Activated B cell treated with CpG ODN at 0.5 μM for 24 hours (primary cell): ENCODE measurements at regions not wholly inside any gene's neighbourhood (a gene's known extent, or its start where the extent isn't known, plus 50 kb on each side); places are given as distances from the start of the nearest gene placed in this dataset.

Experiments
- ATAC-seq: fragments of 200-7000 bp; cut with Tn5 transposase; one replicate; pipeline ENCODE4 v1.10.0; 2021; ENCODE audit warnings: low read depth, mild to moderate bottlenecking, moderate library complexity
- CTCF ChIA-PET: fragments of 350-600 bp; sonication (Branson Sonifier 250); formaldehyde crosslinking; loops from one replicate; lab custom pipeline; 2021; ENCODE audit warnings: antibody characterized with exemption; lab: Charles Lee
- POLR2A ChIA-PET: fragments of 350-600 bp; sonication (Branson Sonifier 250); formaldehyde crosslinking; loops from one replicate; lab custom pipeline; 2021; ENCODE audit warnings: antibody characterized with exemption; lab: Charles Lee
- DNase-seq: peaks from one replicate; pipeline ENCODE4 v3.0.0; 2022
- H3K27ac Mint-ChIP-seq: one replicate; pipeline ENCODE4 v1.8.0; 2020; ENCODE audit warnings: mixed read lengths
- H3K27me3 Mint-ChIP-seq: one replicate; pipeline ENCODE4 v1.8.0; 2021; ENCODE audit warnings: mixed read lengths
- H3K36me3 Mint-ChIP-seq: one replicate; pipeline ENCODE4 v1.8.0; 2021; ENCODE audit warnings: low read depth, mixed read lengths
- H3K4me1 Mint-ChIP-seq: one replicate; pipeline ENCODE4 v1.8.0; 2021; ENCODE audit warnings: mixed read lengths
- H3K4me3 Mint-ChIP-seq: one replicate; pipeline ENCODE4 v1.8.0; 2020; ENCODE audit warnings: mild to moderate bottlenecking, mixed read lengths
- H3K9me3 Mint-ChIP-seq: one replicate; pipeline ENCODE4 v1.8.0; 2020; ENCODE audit warnings: mixed read lengths
- CTCF ChIP-seq: fragments of 200-600 bp; IDR thresholded peaks from one replicate; pipeline ENCODE4 v1.8.0; 2022; ENCODE audit warnings: antibody characterized with exemption, mild to moderate bottlenecking
- intact Hi-C: fragments of 100-400 bp; cut with micrococcal nuclease; formaldehyde crosslinking; loops from one replicate; pipeline ENCODE4 v1.15.1; 2024

DNA sequence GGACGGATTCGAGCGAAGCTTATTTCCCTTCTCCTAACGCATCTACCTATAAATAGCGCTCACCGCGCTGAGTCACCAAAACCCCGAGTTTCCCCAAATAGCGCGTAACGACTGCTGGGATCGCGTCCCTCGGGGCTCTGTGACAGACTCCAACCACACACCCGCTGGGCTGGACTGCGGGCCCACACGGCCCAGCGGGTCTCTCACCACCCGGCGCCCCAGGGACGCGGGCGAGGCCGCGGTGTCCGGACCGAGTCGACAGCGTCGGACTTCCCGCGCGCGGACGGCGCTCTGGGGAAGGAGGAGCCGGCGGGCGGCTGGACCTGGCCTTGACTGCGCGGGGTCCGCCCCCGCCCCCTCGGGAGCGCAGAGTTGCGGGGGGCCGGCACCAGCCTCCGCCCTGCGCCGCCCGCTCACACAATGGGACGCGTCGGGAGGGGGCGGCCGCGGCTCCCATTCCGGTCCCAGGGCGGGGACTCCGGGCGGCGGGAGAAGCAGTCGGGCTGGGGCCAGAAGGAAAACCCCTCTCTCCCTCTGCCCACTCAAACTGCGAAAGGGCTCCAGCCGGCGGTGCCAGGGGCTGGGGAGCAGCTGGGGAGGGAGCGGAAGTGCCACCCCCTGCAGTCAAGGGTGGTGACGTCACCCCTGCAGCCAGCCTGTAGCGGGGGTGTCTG, 108.8 kb downstream of the KCNRG start:
- DNase-seq (peak; percentile 86), ATAC-seq (peak; percentile 59)
- H3K36me3 Mint-ChIP-seq, result peaks cover 33% of the 10 kb centered on the region
- H3K27ac Mint-ChIP-seq, result peak overlapping the region; percentile 95
- no peaks in the 10 kb centered on the region for H3K9me3 Mint-ChIP-seq
- ChIA-PET CTCF (interaction anchor here (0.8 to 4.3 kb wide), 11 partner anchors 16 to 787 kb away, joined by 3 to 41 read pairs (median 6); partner anchors contain the start of gene TRIM13), POLR2A (interaction anchor here (0.5 to 16.0 kb wide), 67 partner anchors 9 to 804 kb away, joined by 3 to 1044 read pairs (median 10); partner anchors contain the start of genes KPNA3, RNASEH2B, SPRYD7 and TRIM13)
- H3K4me1 Mint-ChIP-seq, result peaks cover 64% of the 10 kb centered on the region
- TF ChIP-seq CTCF, result no peak
- intact Hi-C loops, result loop anchor here (1.0 to 10.0 kb wide), 11 partner anchors 7 to 682 kb away; partner anchors contain the start of genes CAB39L, KPNA3, SETDB2 and SPRYD7
- H3K27me3 Mint-ChIP-seq, result peaks cover 2% of the 10 kb centered on the region
- H3K4me3 Mint-ChIP-seq, result peak overlapping the region; percentile 87

DNA sequence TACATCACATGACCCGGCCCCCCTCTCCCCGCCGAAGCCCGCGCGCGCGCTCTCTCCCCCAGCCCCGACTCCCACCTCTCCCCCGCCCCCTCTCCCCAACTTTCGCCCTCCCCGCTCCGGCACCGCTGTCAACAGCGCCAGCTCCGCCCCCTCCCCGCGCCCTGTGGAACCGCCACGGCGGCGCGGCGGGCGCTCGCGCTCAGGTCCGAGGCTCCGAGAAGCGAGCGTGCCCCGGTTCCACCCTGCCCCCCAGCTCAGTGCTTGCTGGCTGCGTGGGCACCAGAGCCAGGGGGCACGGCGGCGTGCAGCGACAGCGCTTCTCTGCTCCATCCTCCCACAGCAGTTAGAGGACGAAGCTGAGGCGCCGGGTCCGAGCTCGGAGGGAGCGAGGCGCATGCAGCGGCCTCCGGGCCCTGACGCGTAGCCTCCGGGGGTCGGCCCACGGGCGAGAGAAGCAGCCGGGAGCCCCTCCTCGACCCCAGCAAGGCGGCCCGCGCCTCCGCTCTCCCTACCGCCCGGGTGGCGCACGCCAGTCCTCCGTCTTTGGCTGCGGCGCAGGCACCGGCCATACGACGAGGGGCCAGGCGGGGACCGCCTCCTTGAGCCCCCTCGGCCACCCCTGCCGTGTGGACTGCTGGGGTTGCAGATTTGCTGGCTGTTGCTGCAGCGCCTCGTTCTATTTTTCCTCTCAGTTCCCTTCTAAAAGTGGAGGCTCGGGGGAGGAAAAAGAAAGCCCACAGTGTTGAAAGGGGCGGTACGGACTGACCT, 109.5 kb downstream of the KCNRG start:
- Mint-ChIP-seq H3K9me3 (no peaks in the 10 kb centered on the region), H3K36me3 (peaks cover 30% of the 10 kb centered on the region), H3K27me3 (peaks cover 2% of the 10 kb centered on the region), H3K27ac (peak overlapping the region; percentile 87), H3K4me3 (peak overlapping the region; percentile 87), H3K4me1 (peaks cover 67% of the 10 kb centered on the region)
- no peak for DNase-seq
- TF ChIP-seq CTCF, result no peak
- ChIA-PET POLR2A (interaction anchor here (0.5 to 16.0 kb wide), 73 partner anchors 9 to 804 kb away, joined by 3 to 1044 read pairs (median 8); partner anchors contain the start of genes KPNA3, RNASEH2B, SPRYD7 and TRIM13), CTCF (interaction anchor here (0.8 to 4.3 kb wide), 11 partner anchors 33 to 789 kb away, joined by 3 to 41 read pairs (median 4); partner anchors contain the start of gene TRIM13)
- peak; percentile 8 for ATAC-seq
- intact Hi-C loops, result loop anchor here (1.0 to 10.0 kb wide), 13 partner anchors 42 to 682 kb away; partner anchors contain the start of genes CAB39L, KPNA3, SETDB2 and SPRYD7

DNA sequence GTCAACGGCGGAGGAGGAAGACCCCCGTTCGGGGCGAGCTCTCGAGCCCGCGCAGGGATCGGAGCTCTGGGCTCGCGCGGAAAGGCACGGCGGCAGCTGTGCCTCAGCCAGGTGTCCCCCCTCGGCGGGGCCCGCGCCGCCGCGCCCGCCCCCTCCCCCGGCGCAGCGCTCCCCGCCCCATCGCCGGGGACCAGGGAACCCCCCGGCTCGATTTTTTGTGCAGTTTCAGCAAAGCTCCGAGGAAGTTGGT, 110.0 kb downstream of the KCNRG start:
- H3K9me3 Mint-ChIP-seq, result no peaks in the 10 kb centered on the region
- H3K4me1 Mint-ChIP-seq, result peaks cover 69% of the 10 kb centered on the region
- peak; percentile 73 for DNase-seq

DNA sequence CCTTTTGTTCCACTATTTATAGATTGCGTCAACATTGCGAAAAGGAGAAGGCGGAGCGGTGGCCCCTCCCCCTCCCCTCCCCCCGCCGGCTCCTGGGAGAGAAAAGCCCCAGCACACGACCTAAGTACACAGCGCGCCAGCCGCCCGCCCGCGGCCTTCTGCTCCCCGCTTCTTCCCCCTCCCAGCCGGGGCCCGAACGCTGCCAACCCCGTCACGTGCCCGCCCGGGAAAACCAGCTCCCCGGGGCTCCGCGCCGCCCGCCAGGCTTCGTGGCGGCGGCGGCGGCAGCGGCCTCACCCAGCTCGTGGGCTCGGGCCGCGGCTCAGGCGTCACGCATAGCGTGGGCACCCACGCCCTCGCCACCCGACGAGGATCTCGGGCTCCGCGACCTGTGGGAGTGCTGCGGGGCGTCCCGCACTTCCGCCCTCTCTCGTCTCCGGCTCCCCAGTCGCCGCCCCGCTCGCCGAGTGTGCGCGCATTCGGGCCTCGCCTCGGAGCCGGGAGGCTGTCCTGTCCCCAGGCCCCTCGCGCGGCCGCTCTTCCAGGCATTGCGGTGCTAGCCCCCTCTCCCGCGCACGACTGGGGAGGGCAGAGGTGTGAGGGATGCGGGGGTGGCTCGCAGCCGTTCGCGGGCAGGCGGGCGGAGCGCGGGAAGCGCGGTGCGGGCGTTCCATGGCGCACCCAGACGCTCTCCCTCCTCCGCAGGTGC, 110.5 kb downstream of the KCNRG start:
- Mint-ChIP-seq H3K27me3 (peaks cover 2% of the 10 kb centered on the region), H3K9me3 (no peaks in the 10 kb centered on the region), H3K4me1 (peaks cover 68% of the 10 kb centered on the region), H3K4me3 (peak overlapping the region; percentile 87), H3K36me3 (peaks cover 26% of the 10 kb centered on the region), H3K27ac (peak overlapping the region; percentile 96)
- intact Hi-C loops, result loop anchor here (1.0 to 10.0 kb wide), 7 partner anchors 112 to 787 kb away; partner anchors contain the start of gene KPNA3
- ChIA-PET CTCF (interaction anchor here (1.2 to 4.3 kb wide), 11 partner anchors 40 to 788 kb away, joined by 3 to 41 read pairs (median 12); partner anchors contain the start of gene TRIM13), POLR2A (interaction anchor here (0.6 to 16.0 kb wide), 62 partner anchors 8 to 1327 kb away, joined by 3 to 1044 read pairs (median 12); partner anchors contain the start of genes INTS6, KPNA3, RNASEH2B and SPRYD7)
- DNase-seq (peak; percentile 73), ATAC-seq (peak; percentile 32)
- no peak for TF ChIP-seq CTCF

More for the DNA sequence above, 110.0 kb downstream of the KCNRG start:
- ChIA-PET CTCF (interaction anchor here (1.3 to 4.3 kb wide), 9 partner anchors 40 to 789 kb away, joined by 3 to 41 read pairs (median 12); partner anchors contain the start of gene TRIM13), POLR2A (interaction anchor here (0.6 to 16.0 kb wide), 57 partner anchors 8 to 792 kb away, joined by 3 to 1044 read pairs (median 13); partner anchors contain the start of genes KPNA3, RNASEH2B, SPRYD7 and TRIM13)
- peak overlapping the region; percentile 87 for H3K4me3 Mint-ChIP-seq
- intact Hi-C loops, result loop anchor here (1.0 to 10.0 kb wide), 6 partner anchors 112 to 676 kb away; partner anchors contain the start of gene KPNA3
- peak; percentile 11 for ATAC-seq
- H3K36me3 Mint-ChIP-seq, result peaks cover 26% of the 10 kb centered on the region
- peaks cover 2% of the 10 kb centered on the region for H3K27me3 Mint-ChIP-seq
- TF ChIP-seq CTCF, result no peak
- H3K27ac Mint-ChIP-seq, result peak overlapping the region; percentile 87
